Peyer's patch (tissue), 4 donors: ENCODE measurements at regions not wholly inside any gene's neighbourhood (a gene's known extent, or its start where the extent isn't known, plus 50 kb on each side); places are given as distances from the start of the nearest gene placed in this dataset.

ENCODE experiments used
- CTCF ChIP-seq, 6 experiments: fragments of 450-650 bp in 4 of 6; fragments of 200-600 bp in 2 of 6; sonication (generic) in 1 of 6; IDR thresholded peaks; one replicate each; pipeline ENCODE4 v1.5.1; 2017 to 2019; ENCODE audit warnings: antibody characterized with exemption in 6 of 6, mild to moderate bottlenecking in 3 of 6, moderate library complexity in 1 of 6
- POLR2A ChIP-seq, 2 donors: fragments of 450-650 bp; IDR thresholded peaks; one replicate each; pipeline ENCODE4 v1.5.1; 2017; ENCODE audit warnings: antibody characterized with exemption in 2 of 2, mild to moderate bottlenecking in 2 of 2, moderate library complexity in 2 of 2

GRCh38 chr2:186319105-186319504, 167.0 kb upstream of the ZC3H15 start:
- TF ChIP-seq CTCF (IDR thresholded peaks at IDR 0.05), result no peak
- no peak for TF ChIP-seq POLR2A (IDR thresholded peaks at IDR 0.05)
